ENCODE measurements at regions not wholly inside any gene's neighbourhood (a gene's known extent, or its start where the extent isn't known, plus 50 kb on each side); places are given as distances from the start of the nearest gene placed in this dataset.

- TF ChIP-seq POLR2A (IDR thresholded peaks at IDR 0.05) (no peak), CTCF (IDR thresholded peaks at IDR 0.05) (no peak)
Measured at GRCh38 chr11:91912322-91912721, 312.3 kb upstream of the FAT3 start.

All from ovary (tissue), 3 donors.